ENCODE measurements at regions not wholly inside any gene's neighbourhood (a gene's known extent, or its start where the extent isn't known, plus 50 kb on each side); places are given as distances from the start of the nearest gene placed in this dataset.

DNA sequence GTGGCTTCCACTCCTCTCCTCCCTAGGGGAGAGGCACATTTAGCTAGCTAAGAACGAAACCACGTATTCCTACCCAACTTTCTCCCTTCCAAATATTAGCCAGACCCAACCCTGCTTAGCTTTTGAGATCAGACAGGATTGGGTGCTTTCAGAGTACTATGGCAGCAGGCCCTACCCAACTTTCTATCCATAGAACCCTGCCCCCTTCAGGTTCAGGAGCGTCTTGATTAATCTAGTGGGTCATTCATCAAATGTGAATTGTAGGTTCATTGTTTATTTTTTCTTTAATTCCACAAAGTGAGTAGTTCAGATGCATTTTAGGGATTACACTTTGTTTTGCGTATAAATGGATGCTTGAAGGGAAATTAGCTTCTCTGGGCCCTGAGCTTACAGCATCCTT lies 188.3 kb downstream of the MIB1 start:
- H3K79me2 ChIP-seq (ENCODE audit: low read length) = no peaks in the 10 kb centered on the region
- H3K36me3 ChIP-seq (ENCODE audit: low read depth, low read length) = no peaks in the 10 kb centered on the region
- intact Hi-C loops (cut with micrococcal nuclease) = no loop called here
- no peak for ATAC-seq
- no TSS peak for BruUV-seq (replicated peaks)
- ChIA-PET CTCF (no interaction called here), POLR2A (ENCODE audit: unreplicated experiment) (no interaction called here)
- TF ChIP-seq EZH2 (IDR thresholded peaks at IDR 0.05; ENCODE audit: low read length, unreplicated experiment) = no peak
- TF ChIP-seq CTCF (conservative IDR thresholded peaks at IDR 0.05; ENCODE audit: low read depth, low read length) = no peak
- TF ChIP-seq EZH2phosphoT487 (IDR thresholded peaks at IDR 0.05; ENCODE audit: borderline replicate concordance, low read length) = no peak
- H3F3A ChIP-seq (ENCODE audit: low read length, unreplicated experiment) = no peaks in the 10 kb centered on the region
- H3K27ac ChIP-seq (ENCODE audit: low read length) = no peak overlapping the region
- H3K27me3 ChIP-seq (ENCODE audit: low read length) = no peaks in the 10 kb centered on the region
- no peaks in the 10 kb centered on the region for H3K4me1 ChIP-seq (ENCODE audit: insufficient read depth, low read length)
- no peaks in the 10 kb centered on the region for H4K20me1 ChIP-seq (ENCODE audit: low read length)
- no peak overlapping the region for H3K4me3 ChIP-seq (ENCODE audit: low read length)
- no peaks in the 10 kb centered on the region for H3K9me2 ChIP-seq (replicated peaks; ENCODE audit: low read length)
- H2AFZ ChIP-seq (ENCODE audit: low read length) = no peak overlapping the region
- H3K9ac ChIP-seq (ENCODE audit: low read length) = no peak overlapping the region
- DNase-seq = no peak
- H3K9me3 ChIP-seq (ENCODE audit: low read length) = no peaks in the 10 kb centered on the region
- no peak overlapping the region for H3K4me2 ChIP-seq (ENCODE audit: low read length)

DNA sequence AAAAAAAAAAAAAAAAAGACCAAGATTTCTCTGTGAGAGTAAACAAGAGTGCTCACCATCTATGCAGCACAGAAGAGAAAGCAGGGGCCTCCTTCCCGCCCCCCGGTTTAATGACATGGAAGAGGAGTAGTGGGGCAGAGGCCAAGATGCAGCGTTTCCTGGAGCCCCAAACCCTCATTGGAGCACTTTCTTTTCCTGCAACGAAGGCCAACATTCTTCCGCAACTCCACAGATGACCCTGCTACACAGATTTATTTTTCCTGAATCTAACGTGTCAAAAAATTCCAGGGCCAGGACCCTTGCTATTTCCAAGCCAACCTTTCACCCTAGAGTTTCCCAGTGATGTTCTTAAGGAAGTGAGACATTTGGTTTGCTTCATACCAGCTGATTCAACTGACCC lies 189.6 kb downstream of the MIB1 start:
- TF ChIP-seq CTCF (conservative IDR thresholded peaks at IDR 0.05; ENCODE audit: low read depth, low read length) (no peak), EZH2 (IDR thresholded peaks at IDR 0.05; ENCODE audit: low read length, unreplicated experiment) (no peak), EZH2phosphoT487 (IDR thresholded peaks at IDR 0.05; ENCODE audit: borderline replicate concordance, low read length) (no peak)
- Histone ChIP-seq H4K20me1 (ENCODE audit: low read length) (no peaks in the 10 kb centered on the region), H3K4me2 (ENCODE audit: low read length) (no peak overlapping the region), H3F3A (ENCODE audit: low read length, unreplicated experiment) (no peaks in the 10 kb centered on the region), H3K4me1 (ENCODE audit: insufficient read depth, low read length) (no peaks in the 10 kb centered on the region), H3K27ac (ENCODE audit: low read length) (no peak overlapping the region), H3K9ac (ENCODE audit: low read length) (no peak overlapping the region), H2AFZ (ENCODE audit: low read length) (no peak overlapping the region), H3K79me2 (ENCODE audit: low read length) (no peaks in the 10 kb centered on the region), H3K27me3 (ENCODE audit: low read length) (no peaks in the 10 kb centered on the region), H3K36me3 (ENCODE audit: low read depth, low read length) (no peaks in the 10 kb centered on the region), H3K9me2 (replicated peaks; ENCODE audit: low read length) (no peaks in the 10 kb centered on the region), H3K9me3 (ENCODE audit: low read length) (no peaks in the 10 kb centered on the region), H3K4me3 (ENCODE audit: low read length) (no peak overlapping the region)
- BruUV-seq (replicated peaks) = no TSS peak
- ChIA-PET CTCF (no interaction called here), POLR2A (ENCODE audit: unreplicated experiment) (no interaction called here)
- no peak for DNase-seq
- no peak for ATAC-seq
- intact Hi-C loops (cut with micrococcal nuclease) = no loop called here

DNA sequence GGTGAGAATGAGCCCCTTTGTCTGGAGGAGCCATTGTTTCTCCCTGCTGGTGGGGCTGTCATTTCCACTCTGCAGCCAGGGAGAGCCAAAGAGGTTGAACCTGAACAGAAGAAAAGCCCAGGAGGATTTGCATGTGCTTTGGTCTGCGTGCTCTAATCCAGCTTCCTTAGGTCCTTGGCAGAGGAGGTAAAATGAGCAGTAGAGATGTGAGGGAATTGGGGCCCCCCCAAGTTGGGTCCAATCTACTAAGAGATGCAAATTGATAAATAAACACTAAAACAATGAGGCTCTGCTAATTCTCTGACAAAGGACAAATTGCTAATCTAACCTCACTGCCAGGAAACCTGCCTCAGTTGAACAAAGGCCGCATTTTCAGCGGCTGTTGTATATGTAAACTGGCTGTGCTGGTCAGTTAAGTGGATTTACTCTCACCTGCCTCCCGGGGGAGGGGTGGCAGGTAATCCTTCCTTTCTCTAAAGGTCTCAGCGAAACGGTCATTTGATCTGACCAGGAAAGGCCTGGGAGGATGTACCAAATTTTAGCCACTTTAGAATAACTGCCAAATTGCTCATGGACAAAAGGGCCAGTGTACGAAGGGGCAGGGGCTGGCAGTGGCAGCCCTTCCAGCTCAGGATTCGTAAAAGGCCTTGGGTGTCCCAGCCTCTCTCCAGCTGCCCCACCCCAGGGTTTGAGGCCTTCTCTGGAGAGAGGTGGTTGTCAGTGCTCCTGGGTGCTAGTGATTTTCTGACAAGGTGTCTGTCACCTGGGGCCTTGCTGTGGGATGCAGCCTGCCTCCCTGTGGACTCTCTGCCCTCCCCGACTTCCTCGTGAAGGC lies 193.6 kb downstream of the MIB1 start:
- Histone ChIP-seq H4K20me1 (ENCODE audit: low read length) (no peaks in the 10 kb centered on the region), H3K27me3 (ENCODE audit: low read length) (no peaks in the 10 kb centered on the region), H3K9me3 (ENCODE audit: low read length) (no peaks in the 10 kb centered on the region), H3F3A (ENCODE audit: low read length, unreplicated experiment) (no peaks in the 10 kb centered on the region), H3K4me3 (ENCODE audit: low read length) (no peak overlapping the region), H3K36me3 (ENCODE audit: low read depth, low read length) (no peaks in the 10 kb centered on the region), H3K9me2 (replicated peaks; ENCODE audit: low read length) (no peaks in the 10 kb centered on the region), H3K4me1 (ENCODE audit: insufficient read depth, low read length) (no peaks in the 10 kb centered on the region), H2AFZ (ENCODE audit: low read length) (no peak overlapping the region), H3K4me2 (ENCODE audit: low read length) (no peak overlapping the region), H3K9ac (ENCODE audit: low read length) (no peak overlapping the region), H3K27ac (ENCODE audit: low read length) (no peak overlapping the region), H3K79me2 (ENCODE audit: low read length) (no peaks in the 10 kb centered on the region)
- POLR2A ChIA-PET (ENCODE audit: unreplicated experiment) = no interaction called here
- CTCF ChIA-PET = no interaction called here
- no peak for TF ChIP-seq EZH2phosphoT487 (IDR thresholded peaks at IDR 0.05; ENCODE audit: borderline replicate concordance, low read length)
- intact Hi-C loops (cut with micrococcal nuclease) = no loop called here
- DNase-seq (no peak), ATAC-seq (no peak)
- no TSS peak for BruUV-seq (replicated peaks)
